Activated CD4-positive, alpha-beta T cell treated with anti-CD3 and anti-CD28 coated beads, Interleukin-2, amount 10 ng/mL, durations not matched to agents 7 days and 5 days (primary cell): ENCODE measurements at regions not wholly inside any gene's neighbourhood (a gene's known extent, or its start where the extent isn't known, plus 50 kb on each side); places are given as distances from the start of the nearest gene placed in this dataset.
A peak's percentile ranks its signal among the peaks of the same experiment; 100 is the strongest.
"Not testable (repeated sequence)": the region's sequence is repeated elsewhere in the genome, so short reads cannot be mapped to it uniquely, and the experiment has no call there.

ENCODE experiments used
- CTCF ChIA-PET: fragments of 350-600 bp; sonication (Branson Sonifier 250); formaldehyde crosslinking; loops from one replicate; lab custom pipeline; 2021; ENCODE audit warnings: antibody characterized with exemption; lab: Charles Lee
- POLR2A ChIA-PET: fragments of 350-600 bp; sonication (Branson Sonifier 250); formaldehyde crosslinking; loops from one replicate; lab custom pipeline; 2021; ENCODE audit warnings: antibody characterized with exemption; lab: Charles Lee
- DNase-seq: peaks from one replicate; pipeline ENCODE4 v3.0.0-alpha.2; 2020
- H3K27ac Mint-ChIP-seq: one replicate; pipeline ENCODE4 v1.8.0; 2021; ENCODE audit warnings: mild to moderate bottlenecking, moderate library complexity, mixed read lengths
- H3K27me3 Mint-ChIP-seq: one replicate; pipeline ENCODE4 v1.8.0; 2021; ENCODE audit warnings: mixed read lengths
- H3K36me3 Mint-ChIP-seq: one replicate; pipeline ENCODE4 v1.8.0; 2021; ENCODE audit warnings: low read depth, mixed read lengths
- H3K4me1 Mint-ChIP-seq: one replicate; pipeline ENCODE4 v1.8.0; 2021; ENCODE audit warnings: mixed read lengths
- H3K4me3 Mint-ChIP-seq: one replicate; pipeline ENCODE4 v1.8.0; 2021; ENCODE audit warnings: mild to moderate bottlenecking, moderate library complexity, mixed read lengths
- H3K9me3 Mint-ChIP-seq: one replicate; pipeline ENCODE4 v1.8.0; 2021; ENCODE audit warnings: mixed read lengths

DNA sequence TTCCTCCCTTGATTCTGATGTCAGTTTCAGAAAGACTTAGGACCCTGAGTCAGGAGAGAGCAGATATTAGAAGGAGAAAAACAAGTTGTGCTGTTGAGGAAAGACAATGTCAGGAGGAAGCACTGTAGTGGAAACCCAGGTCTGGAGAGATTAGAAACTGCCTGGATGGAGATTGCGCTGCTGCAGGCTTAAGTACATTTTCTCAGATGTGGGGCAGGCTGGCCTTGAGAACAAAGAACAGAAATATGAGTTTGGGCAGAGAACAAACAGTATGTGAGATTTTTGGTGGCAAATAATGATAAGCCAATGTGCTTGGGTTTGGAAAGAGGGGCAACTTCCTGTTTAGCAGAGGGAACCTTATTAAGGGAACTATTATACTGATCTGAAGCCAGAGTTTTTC lies 74.3 kb upstream of the PRMT8 start:
- H3K27ac Mint-ChIP-seq, result no peak overlapping the region
- H3K9me3 Mint-ChIP-seq, result no peaks in the 10 kb centered on the region
- no peak for DNase-seq
- no peaks in the 10 kb centered on the region for H3K4me1 Mint-ChIP-seq
- peaks cover 13% of the 10 kb centered on the region for H3K27me3 Mint-ChIP-seq
- no peaks in the 10 kb centered on the region for H3K36me3 Mint-ChIP-seq
- H3K4me3 Mint-ChIP-seq, result no peak overlapping the region
- POLR2A ChIA-PET, result no interaction called here
- CTCF ChIA-PET, result no interaction called here

DNA sequence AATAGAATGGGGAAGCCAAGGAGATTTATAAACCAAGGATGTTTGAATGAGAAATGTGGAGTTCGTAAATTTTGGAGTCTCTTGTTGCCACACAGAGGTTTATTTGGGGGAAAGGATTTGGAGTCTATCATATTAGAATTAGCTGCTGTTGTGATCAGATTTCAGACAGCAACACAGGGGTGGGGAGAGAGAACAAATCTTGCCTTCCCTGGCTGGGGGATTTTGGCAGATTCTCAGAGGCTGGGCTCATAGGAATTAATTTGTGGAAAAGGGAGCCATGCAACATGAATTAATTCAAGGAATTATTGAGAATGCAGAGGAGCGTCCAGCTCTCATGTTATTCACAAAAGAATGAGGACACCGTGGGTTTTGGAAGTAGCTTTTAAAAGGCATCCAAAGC lies 73.9 kb upstream of the PRMT8 start:
- Mint-ChIP-seq H3K27ac (no peak overlapping the region), H3K4me3 (no peak overlapping the region), H3K4me1 (no peaks in the 10 kb centered on the region), H3K27me3 (peaks cover 12% of the 10 kb centered on the region), H3K9me3 (no peaks in the 10 kb centered on the region), H3K36me3 (no peaks in the 10 kb centered on the region)
- DNase-seq, result no peak
- POLR2A ChIA-PET, result no interaction called here
- CTCF ChIA-PET, result no interaction called here

DNA sequence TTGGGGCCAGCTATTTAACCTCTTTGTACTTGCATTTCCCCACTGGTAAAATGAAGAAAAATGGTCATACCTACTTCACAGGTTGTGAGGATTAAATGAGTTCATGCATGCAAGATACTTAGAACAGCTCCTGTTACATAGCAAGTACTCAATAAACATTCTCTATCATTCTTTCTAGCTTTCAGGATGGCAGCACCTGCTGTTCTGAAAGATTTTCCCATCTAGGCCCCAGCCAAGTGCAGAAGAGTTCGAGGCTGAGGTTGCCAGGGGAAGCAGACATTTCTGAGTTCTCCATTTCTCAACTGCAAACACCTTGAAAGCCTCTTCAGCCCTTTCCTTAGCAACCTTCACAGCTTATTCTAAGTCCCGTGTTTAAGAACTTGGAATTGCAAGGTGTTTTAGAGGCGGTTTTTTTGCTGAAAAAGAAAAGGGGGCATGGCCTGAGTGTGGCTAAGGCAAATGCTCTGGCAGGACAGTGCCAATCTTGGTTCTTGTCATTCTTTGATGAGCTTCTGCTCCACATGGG lies 73.0 kb upstream of the PRMT8 start:
- POLR2A ChIA-PET, result no interaction called here
- Mint-ChIP-seq H3K9me3 (no peaks in the 10 kb centered on the region), H3K27me3 (peaks cover 12% of the 10 kb centered on the region), H3K4me1 (no peaks in the 10 kb centered on the region), H3K27ac (no peak overlapping the region), H3K36me3 (no peaks in the 10 kb centered on the region), H3K4me3 (no peak overlapping the region)
- DNase-seq, result no peak
- CTCF ChIA-PET, result no interaction called here

DNA sequence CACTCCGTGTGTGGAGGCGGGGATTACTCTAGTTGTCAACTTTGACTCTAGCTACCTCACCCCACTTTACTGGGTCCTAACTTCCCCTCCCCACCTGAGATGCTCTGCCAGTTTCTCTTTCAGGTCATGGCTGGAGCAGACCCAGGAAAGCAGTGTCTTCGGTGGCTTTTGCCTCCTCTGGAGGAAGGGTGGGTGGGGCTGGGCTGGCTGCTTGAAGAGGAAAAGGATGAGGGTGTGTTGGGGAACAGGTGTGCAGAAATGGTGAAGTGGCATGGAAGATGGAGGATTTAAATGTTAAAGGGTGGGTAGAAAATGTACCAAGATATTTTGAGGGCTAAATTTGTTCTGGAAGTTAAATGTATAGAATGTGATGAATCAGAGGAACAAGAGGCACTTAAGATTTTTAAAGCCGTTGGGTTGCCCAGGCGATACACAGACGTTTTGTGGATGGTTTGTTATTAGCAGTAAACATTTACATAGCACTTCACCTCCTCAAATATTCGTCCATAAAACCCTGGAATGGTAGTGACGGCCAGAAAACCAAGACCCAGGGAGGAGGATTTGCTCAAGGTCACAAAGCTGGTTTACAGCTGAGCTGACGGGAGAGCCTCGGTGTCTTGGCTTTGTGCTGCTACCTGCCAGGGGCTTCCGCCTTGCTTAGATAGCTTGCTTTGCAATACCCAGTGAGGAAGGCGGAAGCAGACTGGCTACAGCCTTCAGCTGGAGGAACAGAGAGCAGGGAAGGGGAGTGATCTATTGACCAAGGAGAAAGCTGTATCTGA lies 72.2 kb upstream of the PRMT8 start:
- no peak for DNase-seq
- Mint-ChIP-seq H3K9me3 (no peaks in the 10 kb centered on the region), H3K27me3 (peaks cover 12% of the 10 kb centered on the region), H3K4me3 (no peak overlapping the region), H3K4me1 (no peaks in the 10 kb centered on the region), H3K36me3 (no peaks in the 10 kb centered on the region), H3K27ac (no peak overlapping the region)
- POLR2A ChIA-PET, result no interaction called here
- CTCF ChIA-PET, result no interaction called here

DNA sequence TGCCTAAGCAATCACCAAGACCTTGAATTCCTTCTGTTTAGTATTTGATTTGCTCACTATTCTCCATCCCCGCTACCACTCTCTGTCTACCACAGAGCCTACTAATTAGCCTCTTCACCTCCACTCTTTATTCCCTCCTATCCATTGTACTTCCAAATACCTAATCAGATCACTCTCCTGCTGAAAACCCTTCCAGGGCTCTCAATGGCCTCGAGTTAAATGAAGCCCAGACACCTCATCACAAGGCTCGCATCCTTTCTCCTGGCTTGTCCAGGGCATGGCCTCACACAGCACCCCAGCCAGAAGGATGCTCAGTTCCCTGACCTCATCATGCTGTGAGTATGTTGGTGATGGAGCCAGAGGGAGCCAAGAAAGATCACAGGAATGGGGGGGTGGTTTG lies 71.4 kb upstream of the PRMT8 start:
- no peak overlapping the region for H3K4me3 Mint-ChIP-seq
- POLR2A ChIA-PET, result no interaction called here
- H3K27ac Mint-ChIP-seq, result no peak overlapping the region
- H3K9me3 Mint-ChIP-seq, result no peaks in the 10 kb centered on the region
- CTCF ChIA-PET, result no interaction called here
- no peaks in the 10 kb centered on the region for H3K4me1 Mint-ChIP-seq
- DNase-seq, result no peak
- no peaks in the 10 kb centered on the region for H3K36me3 Mint-ChIP-seq
- H3K27me3 Mint-ChIP-seq, result peaks cover 12% of the 10 kb centered on the region

DNA sequence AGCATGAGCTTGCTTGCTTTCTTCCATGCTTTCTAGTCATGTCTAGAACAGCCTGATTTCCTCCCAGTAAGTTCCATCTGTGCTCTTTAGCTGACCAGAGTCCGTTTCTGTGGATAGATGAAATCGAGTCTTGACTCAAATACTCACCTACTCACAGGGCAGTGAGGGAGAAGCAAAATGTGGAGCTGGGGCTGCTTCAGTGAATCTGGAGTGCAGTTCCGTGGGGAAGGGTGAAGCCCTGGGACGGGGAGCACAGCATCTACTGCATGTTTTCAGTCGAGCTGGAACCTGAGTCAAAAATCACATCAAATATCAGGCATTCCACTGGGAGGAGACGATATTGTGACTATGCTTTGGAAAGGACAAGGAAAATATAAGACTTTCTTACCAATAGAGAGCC lies 70.3 kb upstream of the PRMT8 start:
- Mint-ChIP-seq H3K27ac (no peak overlapping the region), H3K9me3 (no peaks in the 10 kb centered on the region), H3K4me3 (no peak overlapping the region), H3K4me1 (no peaks in the 10 kb centered on the region), H3K27me3 (peaks cover 12% of the 10 kb centered on the region), H3K36me3 (no peaks in the 10 kb centered on the region)
- ChIA-PET CTCF (interaction anchor here (1.1 kb wide), 1 partner anchor 18 kb away, joined by 4 read pairs; no protein-coding TSS in a partner anchor), POLR2A (no interaction called here)
- DNase-seq, result no peak

DNA sequence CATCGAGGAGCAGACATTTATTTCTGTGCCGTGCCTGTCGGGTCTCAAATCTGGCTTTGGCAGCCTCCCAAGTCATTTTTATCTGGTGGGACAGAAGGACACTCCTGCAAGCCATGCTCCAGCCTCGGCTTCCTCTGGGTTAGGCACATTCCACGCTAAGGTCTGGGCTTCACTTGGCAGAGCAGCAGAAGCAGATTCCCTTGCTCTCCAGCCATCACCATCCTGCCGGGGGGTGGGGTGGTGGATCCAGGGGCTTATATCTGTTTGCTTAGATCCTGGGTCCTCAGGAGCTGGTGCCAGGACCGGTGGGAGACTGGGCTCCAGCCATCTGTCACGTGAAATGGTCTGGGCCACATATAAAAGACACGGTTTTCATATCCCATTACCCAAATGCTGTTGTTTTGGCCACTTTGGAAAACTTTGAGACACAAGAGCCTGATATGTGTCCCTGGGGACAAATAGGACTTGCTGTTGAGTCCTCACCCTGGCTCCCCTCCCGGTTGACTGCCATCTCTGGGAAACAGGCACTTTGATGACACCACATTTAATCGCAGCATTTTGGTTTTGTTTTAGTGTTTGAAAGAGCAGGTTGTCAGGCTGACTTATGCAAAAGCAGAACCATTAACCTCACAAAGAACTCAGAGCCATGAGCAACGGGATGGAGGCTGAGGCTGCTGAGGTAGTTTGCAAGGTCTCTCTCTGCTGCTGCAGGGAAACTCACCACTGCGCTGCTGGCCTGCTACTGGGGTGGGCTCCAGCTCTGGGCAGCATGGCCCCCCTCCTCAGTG lies 69.6 kb upstream of the PRMT8 start:
- ChIA-PET POLR2A (no interaction called here), CTCF (interaction anchor here (1.1 kb wide), 1 partner anchor 19 kb away, joined by 4 read pairs; no protein-coding TSS in a partner anchor)
- peaks cover 10% of the 10 kb centered on the region for H3K27me3 Mint-ChIP-seq
- H3K27ac Mint-ChIP-seq, result no peak overlapping the region
- no peak for DNase-seq
- H3K36me3 Mint-ChIP-seq, result no peaks in the 10 kb centered on the region
- H3K4me3 Mint-ChIP-seq, result no peak overlapping the region
- H3K4me1 Mint-ChIP-seq, result no peaks in the 10 kb centered on the region
- no peaks in the 10 kb centered on the region for H3K9me3 Mint-ChIP-seq

DNA sequence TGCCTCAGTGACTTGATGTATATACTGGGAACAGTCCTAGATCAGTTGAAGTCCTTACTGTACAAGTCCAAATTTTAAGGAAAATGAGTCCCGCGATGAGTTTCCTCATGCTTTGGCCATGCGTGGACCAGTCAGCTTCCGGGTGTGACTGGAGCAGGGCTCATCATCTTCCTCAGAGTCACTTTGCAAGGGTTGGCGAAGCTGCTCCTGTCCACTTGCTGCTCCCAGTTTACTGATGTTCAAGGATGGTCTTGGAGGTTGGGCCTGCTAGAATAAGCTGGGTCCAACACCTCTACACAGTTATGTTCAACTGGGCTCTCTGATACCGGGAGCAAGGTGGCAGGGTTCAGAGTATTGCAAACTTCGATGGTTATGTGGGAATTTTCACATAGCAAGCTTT lies 66.2 kb upstream of the PRMT8 start:
- H3K4me3 Mint-ChIP-seq, H3K4me1 Mint-ChIP-seq, H3K36me3 Mint-ChIP-seq, POLR2A ChIA-PET, H3K9me3 Mint-ChIP-seq, DNase-seq, H3K27me3 Mint-ChIP-seq, H3K27ac Mint-ChIP-seq: not testable (repeated sequence)
- CTCF ChIA-PET, result interaction anchor here (1.3 kb wide), 1 partner anchor 37 kb away, joined by 3 read pairs; no protein-coding TSS in a partner anchor

DNA sequence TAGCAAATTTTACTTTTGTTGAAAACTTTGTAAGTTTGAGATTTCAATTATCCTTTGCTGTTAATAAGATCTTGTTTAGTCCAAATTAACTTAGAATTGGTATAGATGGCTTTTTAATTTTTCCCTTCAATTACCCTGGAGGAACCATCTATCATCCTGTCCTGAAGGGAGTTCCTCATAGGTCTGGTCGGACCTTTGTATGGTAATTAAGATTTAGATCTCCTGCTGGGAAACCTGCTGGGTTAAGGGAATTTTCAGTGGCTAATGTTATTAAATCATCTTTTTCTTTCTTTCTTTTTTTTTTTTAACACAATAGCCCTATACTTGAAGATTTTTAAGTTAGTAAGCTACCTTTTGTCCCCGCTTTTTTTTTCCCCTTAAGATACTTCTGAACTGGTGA lies 63.0 kb upstream of the PRMT8 start:
- ChIA-PET POLR2A (no interaction called here), CTCF (no interaction called here)
- Mint-ChIP-seq H3K4me1 (peaks cover 20% of the 10 kb centered on the region), H3K27ac (no peak overlapping the region), H3K4me3 (no peak overlapping the region), H3K36me3 (peaks cover 13% of the 10 kb centered on the region), H3K27me3 (peaks cover 8% of the 10 kb centered on the region), H3K9me3 (peaks cover 21% of the 10 kb centered on the region)
- DNase-seq, result no peak

DNA sequence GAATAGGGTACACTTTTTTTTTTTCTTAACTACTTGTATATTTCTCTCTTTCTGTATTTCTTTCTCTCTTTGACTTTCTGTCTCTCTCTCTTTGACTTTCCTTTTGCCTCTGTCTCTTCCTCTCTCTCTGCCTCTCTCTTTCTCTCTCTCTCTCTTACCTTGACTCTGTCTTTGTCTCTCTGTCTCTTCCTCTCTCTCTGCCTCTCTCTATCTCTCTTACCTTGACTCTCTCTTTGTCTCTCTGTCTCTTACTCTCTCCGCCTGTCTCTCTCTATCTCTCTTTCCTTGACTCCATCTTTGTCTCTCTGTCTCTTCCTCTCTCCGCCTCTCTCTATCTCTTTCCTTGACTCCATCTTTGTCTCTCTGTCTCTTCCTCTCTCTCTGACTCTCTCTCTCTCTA lies 62.4 kb upstream of the PRMT8 start:
- Mint-ChIP-seq H3K9me3 (peaks cover 21% of the 10 kb centered on the region), H3K27ac (no peak overlapping the region), H3K4me3 (no peak overlapping the region), H3K36me3 (peaks cover 13% of the 10 kb centered on the region), H3K4me1 (peaks cover 21% of the 10 kb centered on the region), H3K27me3 (peaks cover 8% of the 10 kb centered on the region)
- POLR2A ChIA-PET, result no interaction called here
- CTCF ChIA-PET, result no interaction called here
- DNase-seq, result no peak

DNA sequence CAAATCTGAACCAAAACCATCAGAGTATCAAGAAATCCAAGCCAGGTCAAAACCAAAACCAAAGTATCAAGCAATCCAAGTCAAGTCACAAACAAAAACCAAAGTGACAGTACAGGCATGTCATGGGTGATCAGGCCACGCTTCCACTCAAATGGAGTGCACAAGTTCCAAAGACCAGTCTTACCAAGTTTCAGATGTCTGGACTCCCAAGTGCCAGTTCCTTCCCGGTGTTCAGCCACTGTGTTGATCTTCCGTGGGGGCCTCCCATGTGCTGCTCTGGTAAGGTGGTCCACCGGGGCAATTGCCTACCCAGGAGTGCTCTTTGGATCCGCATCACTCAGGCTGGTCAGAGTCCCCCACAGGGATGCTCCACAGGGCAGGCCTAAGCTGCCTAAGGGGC lies 61.5 kb upstream of the PRMT8 start:
- H3K27me3 Mint-ChIP-seq, H3K4me3 Mint-ChIP-seq, DNase-seq, POLR2A ChIA-PET, CTCF ChIA-PET, H3K27ac Mint-ChIP-seq: not testable (repeated sequence)
- H3K36me3 Mint-ChIP-seq, result peaks cover 13% of the 10 kb centered on the region
- peaks cover 21% of the 10 kb centered on the region for H3K4me1 Mint-ChIP-seq
- peaks cover 21% of the 10 kb centered on the region for H3K9me3 Mint-ChIP-seq

DNA sequence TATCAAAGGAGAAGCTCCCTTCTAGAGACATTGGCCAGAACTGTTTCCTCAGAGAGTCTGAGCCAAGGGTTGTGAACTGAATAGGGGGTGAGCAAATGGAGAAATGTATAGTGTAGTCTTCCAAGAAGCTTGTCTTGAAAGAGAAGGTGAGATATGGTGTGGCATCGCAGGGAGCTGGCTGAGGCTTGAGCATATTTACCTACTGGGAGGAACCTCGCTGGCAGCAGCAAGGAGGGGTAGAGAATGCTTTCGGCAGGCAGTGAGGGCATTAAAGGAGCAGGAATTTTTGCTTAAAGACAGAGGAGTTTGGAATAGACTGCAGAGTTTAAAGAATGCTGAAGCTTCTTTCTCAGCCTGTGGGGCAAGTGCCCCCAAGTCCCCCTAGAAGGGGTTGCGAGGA lies 59.3 kb upstream of the PRMT8 start:
- no peak overlapping the region for H3K4me3 Mint-ChIP-seq

DNA sequence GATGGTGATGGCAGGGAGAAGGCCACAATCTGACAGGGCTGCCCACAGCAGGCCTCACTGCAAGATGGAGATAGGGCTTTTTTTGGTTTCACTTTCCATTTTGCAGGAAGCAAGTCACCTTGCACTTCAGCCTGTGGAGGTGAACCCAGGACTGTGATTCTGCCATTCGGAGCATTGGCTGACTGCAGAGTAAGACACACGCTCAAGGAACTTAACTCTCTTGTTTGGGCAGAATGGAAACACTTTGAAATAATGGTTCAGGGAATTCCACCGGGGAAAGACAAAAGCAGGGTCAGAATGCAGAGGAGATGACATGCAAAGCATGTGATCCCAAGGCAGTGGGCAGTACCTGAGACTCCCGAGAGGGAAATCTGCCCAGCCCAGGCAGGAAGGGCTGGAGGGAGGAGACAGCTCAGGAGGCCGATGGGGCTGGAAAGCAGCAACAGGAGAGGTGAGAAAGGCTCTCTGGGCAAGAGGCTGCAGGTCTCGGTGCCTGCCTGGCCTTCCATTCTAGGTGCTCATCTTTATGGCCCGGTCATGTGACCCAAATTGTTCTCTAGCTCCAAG lies 58.7 kb upstream of the PRMT8 start:
- CTCF ChIA-PET, result no interaction called here
- Mint-ChIP-seq H3K9me3 (peaks cover 21% of the 10 kb centered on the region), H3K4me1 (peaks cover 21% of the 10 kb centered on the region), H3K27ac (peak overlapping the region; percentile 83), H3K4me3 (no peak overlapping the region), H3K36me3 (peaks cover 13% of the 10 kb centered on the region), H3K27me3 (peaks cover 8% of the 10 kb centered on the region)
- DNase-seq, result peak; percentile 14
- POLR2A ChIA-PET, result no interaction called here

More for the DNA sequence above, 59.3 kb upstream of the PRMT8 start:
- no peak for DNase-seq
- peaks cover 21% of the 10 kb centered on the region for H3K4me1 Mint-ChIP-seq
- ChIA-PET POLR2A (no interaction called here), CTCF (no interaction called here)
- peaks cover 8% of the 10 kb centered on the region for H3K27me3 Mint-ChIP-seq
- peak overlapping the region; percentile 83 for H3K27ac Mint-ChIP-seq
- peaks cover 21% of the 10 kb centered on the region for H3K9me3 Mint-ChIP-seq
- H3K36me3 Mint-ChIP-seq, result peaks cover 13% of the 10 kb centered on the region
